ENCODE measurements at regions not wholly inside any gene's neighbourhood (a gene's known extent, or its start where the extent isn't known, plus 50 kb on each side); places are given as distances from the start of the nearest gene placed in this dataset.

DNA sequence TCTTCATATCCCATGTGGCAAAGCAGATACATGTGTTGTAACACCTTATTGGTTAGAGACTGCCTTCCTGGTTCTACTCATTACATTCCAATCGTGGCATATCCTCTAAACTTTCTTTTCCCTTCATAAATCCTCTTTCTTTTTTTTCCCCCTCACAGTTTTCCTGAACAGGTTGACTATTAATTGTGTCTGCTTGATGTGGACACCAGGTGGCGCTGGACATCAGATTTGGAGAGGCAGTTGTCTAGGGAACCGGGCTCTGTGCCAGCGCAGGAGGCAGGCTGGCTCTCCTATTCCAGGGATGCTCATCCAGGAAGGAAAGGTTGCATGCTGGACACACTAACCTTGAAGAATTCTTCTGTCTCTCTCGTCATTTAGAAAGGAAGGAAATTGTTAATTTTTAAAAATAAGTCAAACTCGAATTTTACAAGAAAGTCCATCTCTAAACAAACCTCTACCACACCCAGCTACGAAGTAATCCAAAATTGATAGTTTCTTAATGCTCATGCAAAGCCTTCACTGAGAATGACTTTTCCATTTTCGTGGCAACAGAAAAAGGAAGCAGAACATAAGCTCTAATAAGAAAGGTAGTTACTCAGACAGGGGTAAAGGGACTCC is 59.4 kb upstream of the ASB17 start:
- TF ChIP-seq, protein P1, sequence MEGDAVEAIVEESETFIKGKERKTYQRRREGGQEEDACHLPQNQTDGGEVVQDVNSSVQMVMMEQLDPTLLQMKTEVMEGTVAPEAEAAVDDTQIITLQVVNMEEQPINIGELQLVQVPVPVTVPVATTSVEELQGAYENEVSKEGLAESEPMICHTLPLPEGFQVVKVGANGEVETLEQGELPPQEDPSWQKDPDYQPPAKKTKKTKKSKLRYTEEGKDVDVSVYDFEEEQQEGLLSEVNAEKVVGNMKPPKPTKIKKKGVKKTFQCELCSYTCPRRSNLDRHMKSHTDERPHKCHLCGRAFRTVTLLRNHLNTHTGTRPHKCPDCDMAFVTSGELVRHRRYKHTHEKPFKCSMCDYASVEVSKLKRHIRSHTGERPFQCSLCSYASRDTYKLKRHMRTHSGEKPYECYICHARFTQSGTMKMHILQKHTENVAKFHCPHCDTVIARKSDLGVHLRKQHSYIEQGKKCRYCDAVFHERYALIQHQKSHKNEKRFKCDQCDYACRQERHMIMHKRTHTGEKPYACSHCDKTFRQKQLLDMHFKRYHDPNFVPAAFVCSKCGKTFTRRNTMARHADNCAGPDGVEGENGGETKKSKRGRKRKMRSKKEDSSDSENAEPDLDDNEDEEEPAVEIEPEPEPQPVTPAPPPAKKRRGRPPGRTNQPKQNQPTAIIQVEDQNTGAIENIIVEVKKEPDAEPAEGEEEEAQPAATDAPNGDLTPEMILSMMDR (IDR thresholded peaks at IDR 0.05) = peak; percentile 89
- no peak for TF ChIP-seq EZH2 (IDR thresholded peaks at IDR 0.05; ENCODE audit: borderline replicate concordance, insufficient read depth, low read depth, low read length, poor library complexity, severe bottlenecking)
